CD14-positive monocyte (primary cell): ENCODE measurements at regions not wholly inside any gene's neighbourhood (a gene's known extent, or its start where the extent isn't known, plus 50 kb on each side); places are given as distances from the start of the nearest gene placed in this dataset.

ENCODE experiments used
- DNase-seq, 3 donors: peaks; one replicate each; pipeline ENCODE4 v3.0.0-alpha.2; 2011 to 2022
- H2AFZ ChIP-seq: 2 replicates; pipeline ENCODE4 v1.6.0; 2012; ENCODE audit warnings: mild to moderate bottlenecking, low read depth, low read length, inconsistent platforms; ENCODE audit not compliant: insufficient read depth, poor library complexity, severe bottlenecking
- H3K27ac ChIP-seq, 2 donors: 1 replicate in 1 of 2; 2 replicates in 1 of 2; pipeline ENCODE4 v1.5.1; 2012 to 2013; ENCODE audit warnings: low read length in 2 of 2, control low read depth in 1 of 2, inconsistent platforms in 1 of 2, low read depth in 1 of 2, mild to moderate bottlenecking in 1 of 2
- H3K27me3 ChIP-seq, 2 donors: one replicate each; pipeline versions ENCODE4 v1.6.0 to v1.6.1; 2011 to 2013; ENCODE audit warnings: low read length in 2 of 2; ENCODE audit not compliant: control insufficient read depth in 2 of 2, insufficient read depth in 2 of 2
- H3K36me3 ChIP-seq, 2 donors: replicated peaks in 1 of 2; 1 replicate in 1 of 2; 2 replicates in 1 of 2; pipeline versions ENCODE4 v1.5.1 to v1.6.1; 2012 to 2013; ENCODE audit warnings: low read length in 2 of 2, control low read depth in 1 of 2, inconsistent platforms in 1 of 2, mild to moderate bottlenecking in 1 of 2; ENCODE audit not compliant: insufficient read depth in 2 of 2, control insufficient read depth in 1 of 2
- H3K4me1 ChIP-seq, 2 donors: 1 replicate in 1 of 2; 2 replicates in 1 of 2; pipeline versions ENCODE4 v1.5.1 to v1.6.1; 2012 to 2013; ENCODE audit warnings: low read length in 2 of 2, control low read depth in 1 of 2, inconsistent platforms in 1 of 2, mild to moderate bottlenecking in 1 of 2, moderate library complexity in 1 of 2; ENCODE audit not compliant: insufficient read depth in 2 of 2, control insufficient read depth in 1 of 2
- H3K4me2 ChIP-seq: replicated peaks from 2 replicates; pipeline ENCODE3; 2012; ENCODE audit warnings: low read length, moderate library complexity, mild to moderate bottlenecking; ENCODE audit not compliant: poor library complexity, severe bottlenecking; ENCODE audit errors: extremely low read depth
- H3K4me3 ChIP-seq, 3 experiments: fragments of 200-600 bp in 1 of 3; sonication (generic) in 1 of 3; replicated peaks in 1 of 3; 1 replicate in 2 of 3; 2 replicates in 1 of 3; pipeline ENCODE4 v1.5.1; 2011 to 2013; ENCODE audit warnings: low read length in 3 of 3, mild to moderate bottlenecking in 3 of 3, control low read depth in 2 of 3, low read depth in 2 of 3, inconsistent platforms in 1 of 3, moderate library complexity in 1 of 3
- H3K79me2 ChIP-seq: 2 replicates; pipeline ENCODE4 v1.6.0; 2012; ENCODE audit warnings: mild to moderate bottlenecking, control low read depth, inconsistent platforms, low read length, moderate library complexity; ENCODE audit not compliant: insufficient read depth
- H3K9ac ChIP-seq: 2 replicates; pipeline ENCODE4 v1.6.0; 2017; ENCODE audit warnings: low read length, mild to moderate bottlenecking; ENCODE audit not compliant: insufficient read depth, poor library complexity, severe bottlenecking
- H3K9me3 ChIP-seq, 2 donors: replicated peaks in 1 of 2; 1 replicate in 1 of 2; 2 replicates in 1 of 2; pipeline versions ENCODE4 v1.5.1 to v1.6.1; 2012 to 2013; ENCODE audit warnings: low read length in 2 of 2, control low read depth in 1 of 2; ENCODE audit not compliant: control insufficient read depth in 1 of 2, insufficient read depth in 1 of 2
- H4K20me1 ChIP-seq: 2 replicates; pipeline ENCODE4 v1.6.0; 2012; ENCODE audit warnings: mild to moderate bottlenecking, low read length, control low read depth, moderate library complexity; ENCODE audit not compliant: insufficient read depth
- H3K27ac Mint-ChIP-seq, 7 donors: one replicate each; pipeline ENCODE4 v1.8.0; 2020; ENCODE audit warnings: mild to moderate bottlenecking in 7 of 7, mixed read lengths in 7 of 7, moderate library complexity in 6 of 7, inconsistent platforms in 2 of 7
- H3K27me3 Mint-ChIP-seq, 3 donors: one replicate each; pipeline ENCODE4 v1.8.0; 2021 to 2022; ENCODE audit warnings: low read depth in 3 of 3, mild to moderate bottlenecking in 3 of 3, mixed read lengths in 3 of 3, moderate library complexity in 3 of 3, inconsistent platforms in 1 of 3
- H3K36me3 Mint-ChIP-seq, 2 donors: one replicate each; pipeline ENCODE4 v1.8.0; 2020; ENCODE audit warnings: mixed read lengths in 2 of 2, inconsistent platforms in 1 of 2, mild to moderate bottlenecking in 1 of 2
- H3K4me1 Mint-ChIP-seq: one replicate; pipeline ENCODE4 v1.8.0; 2020; ENCODE audit warnings: mild to moderate bottlenecking, mixed read lengths
- H3K4me3 Mint-ChIP-seq, 2 donors: one replicate each; pipeline ENCODE4 v1.8.0; 2020; ENCODE audit warnings: mild to moderate bottlenecking in 2 of 2, mixed read lengths in 2 of 2, moderate library complexity in 1 of 2
- H3K9me3 Mint-ChIP-seq, 7 donors: one replicate each; pipeline ENCODE4 v1.8.0; 2020 to 2022; ENCODE audit warnings: mixed read lengths in 7 of 7, mild to moderate bottlenecking in 6 of 7, moderate library complexity in 6 of 7, inconsistent platforms in 2 of 7
- WGBS: methylation state at CpG from one replicate; pipeline ENCODE4 v1.1.5; 2013; ENCODE audit warnings: missing lambda C conversion rate; ENCODE audit not compliant: insufficient coverage; 5-methylcytosine and 5-hydroxymethylcytosine counted together
- intact Hi-C, 2 donors: fragments of 100-400 bp; cut with micrococcal nuclease; formaldehyde crosslinking; loops; one replicate each; pipeline versions ENCODE4 v1.15.0 to v1.15.1; 2023
- TF ChIP-seq, protein P1 (sequence below): fragments of 200-600 bp; IDR thresholded peaks from one replicate; pipeline ENCODE4 v1.8.0; 2022; ENCODE audit warnings: antibody characterized with exemption, mild to moderate bottlenecking

DNA sequence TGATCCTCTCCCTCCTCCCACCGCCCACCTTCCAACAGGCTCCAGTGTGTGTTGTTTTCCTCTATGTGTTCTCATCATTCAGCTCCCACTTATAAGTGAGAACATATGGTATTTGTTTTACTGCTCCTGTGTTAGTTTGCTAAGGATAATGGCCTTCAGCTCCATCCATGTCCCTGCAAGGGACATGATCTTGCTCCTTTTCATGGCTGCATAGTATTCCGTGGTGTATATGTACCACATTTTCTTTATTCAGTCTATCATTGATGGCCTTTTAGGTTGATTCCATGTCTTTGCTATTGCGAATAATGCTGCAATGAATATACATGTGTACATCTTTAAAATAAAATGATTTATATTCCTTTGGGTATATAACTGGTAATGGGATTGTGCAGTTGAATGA lies 80.2 kb upstream of the C5orf63 start:
- Histone ChIP-seq H3K4me2 (no peak overlapping the region), H3K36me3 (no peaks in the 10 kb centered on the region), H4K20me1 (no peaks in the 10 kb centered on the region), H3K27ac (no peak overlapping the region), H3K4me3 (no peak overlapping the region), H3K79me2 (no peaks in the 10 kb centered on the region), H3K9me3 (peaks cover 0 to 5% of the 10 kb centered on the region in 2 donors), H3K27me3 (no peaks in the 10 kb centered on the region), H2AFZ (no peak overlapping the region), H3K4me1 (no peaks in the 10 kb centered on the region), H3K9ac (no peak overlapping the region)
- no peak overlapping the region for H3K4me3 Mint-ChIP-seq
- H3K4me1 Mint-ChIP-seq: no peaks in the 10 kb centered on the region
- H3K36me3 Mint-ChIP-seq: no peaks in the 10 kb centered on the region
- no peak for DNase-seq
- H3K27me3 Mint-ChIP-seq: peaks cover 0 to 4% (median 0%) of the 10 kb centered on the region in 3 donors
- no CpG with 5 or more reads among the region's 3 CpGs for WGBS
- intact Hi-C loops: no loop called here
- peaks cover 2 to 29% (median 16%) of the 10 kb centered on the region in 7 donors for H3K9me3 Mint-ChIP-seq
- H3K27ac Mint-ChIP-seq: no peak overlapping the region
- TF ChIP-seq, protein P1, sequence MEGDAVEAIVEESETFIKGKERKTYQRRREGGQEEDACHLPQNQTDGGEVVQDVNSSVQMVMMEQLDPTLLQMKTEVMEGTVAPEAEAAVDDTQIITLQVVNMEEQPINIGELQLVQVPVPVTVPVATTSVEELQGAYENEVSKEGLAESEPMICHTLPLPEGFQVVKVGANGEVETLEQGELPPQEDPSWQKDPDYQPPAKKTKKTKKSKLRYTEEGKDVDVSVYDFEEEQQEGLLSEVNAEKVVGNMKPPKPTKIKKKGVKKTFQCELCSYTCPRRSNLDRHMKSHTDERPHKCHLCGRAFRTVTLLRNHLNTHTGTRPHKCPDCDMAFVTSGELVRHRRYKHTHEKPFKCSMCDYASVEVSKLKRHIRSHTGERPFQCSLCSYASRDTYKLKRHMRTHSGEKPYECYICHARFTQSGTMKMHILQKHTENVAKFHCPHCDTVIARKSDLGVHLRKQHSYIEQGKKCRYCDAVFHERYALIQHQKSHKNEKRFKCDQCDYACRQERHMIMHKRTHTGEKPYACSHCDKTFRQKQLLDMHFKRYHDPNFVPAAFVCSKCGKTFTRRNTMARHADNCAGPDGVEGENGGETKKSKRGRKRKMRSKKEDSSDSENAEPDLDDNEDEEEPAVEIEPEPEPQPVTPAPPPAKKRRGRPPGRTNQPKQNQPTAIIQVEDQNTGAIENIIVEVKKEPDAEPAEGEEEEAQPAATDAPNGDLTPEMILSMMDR: no peak

GRCh38 chr5:127163750-127164149 lies 90.4 kb upstream of the C5orf63 start:
- no peaks in the 10 kb centered on the region for H3K79me2 ChIP-seq
- TF ChIP-seq, protein P1: no peak
- Mint-ChIP-seq H3K36me3 (no peaks in the 10 kb centered on the region), H3K27me3 (peaks cover 0 to 2% (median 0%) of the 10 kb centered on the region in 3 donors), H3K4me1 (no peaks in the 10 kb centered on the region), H3K9me3 (peaks cover 2 to 14% (median 8%) of the 10 kb centered on the region in 7 donors), H3K27ac (no peak overlapping the region), H3K4me3 (no peak overlapping the region)
- no peak overlapping the region for H2AFZ ChIP-seq
- H3K27me3 ChIP-seq: no peaks in the 10 kb centered on the region
- intact Hi-C loops: no loop called here
- H3K4me1 ChIP-seq: no peaks in the 10 kb centered on the region
- H3K36me3 ChIP-seq: no peaks in the 10 kb centered on the region
- no peak overlapping the region for H3K4me2 ChIP-seq
- no peaks in the 10 kb centered on the region for H4K20me1 ChIP-seq
- no peak overlapping the region for H3K4me3 ChIP-seq
- DNase-seq: no peak
- H3K9me3 ChIP-seq: peaks cover 6 to 12% of the 10 kb centered on the region in 2 donors
- H3K9ac ChIP-seq: no peak overlapping the region
- H3K27ac ChIP-seq: no peak overlapping the region
